NCI-H1930 (cell line): ENCODE measurements at regions not wholly inside any gene's neighbourhood (a gene's known extent, or its start where the extent isn't known, plus 50 kb on each side); places are given as distances from the start of the nearest gene placed in this dataset.
"Not testable (repeated sequence)": the region's sequence is repeated elsewhere in the genome, so short reads cannot be mapped to it uniquely, and the experiment has no call there.

Source experiments
- DNase-seq, 2 experiments: peaks; one replicate each; lab custom pipeline; 2025; lab: John Stamatoyannopoulos, UW

GRCh38 chr13:107819071-107819470 lies 396.3 kb downstream of the LIG4 start:
- DNase-seq = no peak

- DNase-seq = no peak
These were observed 397.6 kb downstream of the LIG4 start for GRCh38 chr13:107817647-107818287.

DNA sequence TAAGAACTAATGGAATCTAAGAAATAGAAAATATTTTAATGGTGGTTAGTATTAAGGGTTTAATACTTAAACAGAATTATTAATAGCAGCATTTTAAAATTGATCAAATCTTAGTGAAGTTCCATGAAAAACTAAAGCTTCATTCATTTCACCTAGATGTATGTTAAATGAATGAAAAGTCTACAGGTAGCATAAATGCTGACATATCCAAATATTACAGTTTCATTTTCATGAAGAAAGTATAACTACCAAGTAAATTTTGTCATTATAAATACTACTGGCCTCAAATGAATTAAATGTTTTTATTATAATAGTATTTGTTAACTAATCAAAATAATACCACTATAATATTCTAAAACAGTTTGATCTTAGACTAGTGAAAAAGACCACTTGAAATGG lies 403.3 kb downstream of the LIG4 start:
- DNase-seq = no peak

DNA sequence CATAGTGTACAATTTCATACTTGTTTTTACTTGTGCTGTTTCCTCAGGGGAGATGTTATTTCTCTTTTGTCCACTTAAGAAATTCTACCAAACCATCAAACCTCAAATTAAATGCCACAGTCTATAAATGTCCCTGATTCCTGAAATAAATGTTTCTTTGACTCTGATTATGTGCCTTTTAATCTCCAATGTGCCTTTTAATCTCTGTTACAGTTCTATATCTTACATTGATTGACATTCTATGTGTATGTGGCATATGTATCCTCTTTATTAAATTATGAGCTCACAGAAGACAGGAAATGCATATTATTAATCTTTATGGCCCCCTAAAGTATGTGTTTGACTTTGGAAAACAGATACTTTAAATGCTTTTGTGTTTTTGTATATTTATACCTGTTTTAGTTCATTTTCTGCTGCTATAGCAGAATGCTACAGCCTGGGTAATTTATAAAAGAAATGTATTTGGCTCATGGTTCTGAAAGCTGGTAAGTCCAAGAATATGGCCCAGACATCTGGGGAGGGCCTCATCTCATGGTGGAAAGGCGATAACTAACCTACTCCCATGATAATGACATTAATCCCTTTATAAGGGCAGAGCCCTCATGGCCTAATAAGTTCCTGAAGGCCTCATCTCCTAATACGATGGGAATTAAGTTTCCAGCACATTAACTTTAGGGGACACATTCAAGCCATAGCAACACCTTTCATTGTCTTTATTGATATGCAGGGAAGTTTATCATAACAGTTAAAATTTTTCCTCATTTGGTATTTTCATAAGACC lies 403.9 kb downstream of the LIG4 start:
- DNase-seq = no peak

DNA sequence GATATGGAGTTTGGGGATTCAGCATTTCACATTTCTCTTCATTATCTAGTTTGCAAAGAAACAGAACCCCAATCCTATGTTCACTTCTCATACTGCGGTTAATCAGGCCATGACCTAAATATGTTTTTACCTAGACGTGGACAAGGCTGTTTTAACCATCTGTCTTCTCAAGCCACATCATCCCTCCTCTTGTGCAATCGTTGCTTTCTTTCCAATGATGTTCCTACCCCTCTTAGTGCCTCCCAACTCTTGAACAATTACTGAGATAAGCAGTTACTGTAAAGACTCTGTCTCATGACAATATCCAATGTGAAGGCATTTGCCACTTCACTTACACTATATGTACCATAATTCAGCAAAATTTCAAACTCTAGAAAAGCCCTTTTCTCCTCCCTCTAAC lies 406.2 kb downstream of the LIG4 start:
- no peak for DNase-seq

- DNase-seq = no peak
These were observed 406.9 kb downstream of the LIG4 start for GRCh38 chr13:107808389-107808788.

- peak; percentile 92 to 93 for DNase-seq
These were observed 407.8 kb downstream of the LIG4 start for GRCh38 chr13:107807306-107808073.

GRCh38 chr13:107806726-107807125 lies 408.6 kb downstream of the LIG4 start:
- no peak for DNase-seq

GRCh38 chr13:107803822-107804495 lies 411.4 kb downstream of the LIG4 start:
- no peak for DNase-seq

DNA sequence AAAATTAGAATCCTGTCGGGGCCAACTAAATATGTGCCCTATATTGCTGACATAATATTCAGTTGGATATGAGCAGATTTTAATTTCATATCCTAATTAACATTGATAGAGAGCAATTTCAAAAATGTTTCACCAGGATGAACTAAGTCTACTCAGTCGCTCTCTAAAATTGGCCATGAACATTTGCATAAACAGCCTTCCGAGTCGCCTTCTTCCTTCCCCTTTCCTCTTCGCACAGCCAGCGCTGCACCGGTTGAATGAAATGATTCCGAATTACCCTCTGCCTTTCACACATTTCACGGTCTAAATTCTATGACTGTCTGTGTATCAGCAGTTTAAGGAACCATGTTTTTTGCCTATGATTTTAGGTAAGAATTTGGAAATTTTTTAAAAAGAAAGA lies 413.7 kb downstream of the LIG4 start:
- DNase-seq = no peak

- no peak for DNase-seq
These were observed 416.3 kb downstream of the LIG4 start for GRCh38 chr13:107799001-107799400.

DNA sequence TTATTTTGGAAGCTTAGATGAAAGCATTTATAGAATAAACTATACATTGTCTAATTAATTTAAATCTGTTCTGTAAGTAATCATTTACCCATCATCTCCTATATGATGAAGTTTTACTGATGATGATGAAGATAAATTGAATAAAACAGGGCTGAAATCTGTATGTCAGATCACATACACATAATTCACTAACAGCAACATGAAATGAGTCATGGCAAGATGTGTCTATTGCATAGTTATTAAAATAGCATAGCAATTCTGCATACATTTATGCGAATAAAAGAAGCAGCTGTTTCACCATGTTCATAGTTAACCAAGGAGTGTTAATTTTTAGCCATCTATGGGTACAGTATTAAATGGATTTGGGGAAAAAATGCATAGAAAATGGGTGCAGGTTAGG lies 424.9 kb downstream of the LIG4 start:
- no peak for DNase-seq

DNA sequence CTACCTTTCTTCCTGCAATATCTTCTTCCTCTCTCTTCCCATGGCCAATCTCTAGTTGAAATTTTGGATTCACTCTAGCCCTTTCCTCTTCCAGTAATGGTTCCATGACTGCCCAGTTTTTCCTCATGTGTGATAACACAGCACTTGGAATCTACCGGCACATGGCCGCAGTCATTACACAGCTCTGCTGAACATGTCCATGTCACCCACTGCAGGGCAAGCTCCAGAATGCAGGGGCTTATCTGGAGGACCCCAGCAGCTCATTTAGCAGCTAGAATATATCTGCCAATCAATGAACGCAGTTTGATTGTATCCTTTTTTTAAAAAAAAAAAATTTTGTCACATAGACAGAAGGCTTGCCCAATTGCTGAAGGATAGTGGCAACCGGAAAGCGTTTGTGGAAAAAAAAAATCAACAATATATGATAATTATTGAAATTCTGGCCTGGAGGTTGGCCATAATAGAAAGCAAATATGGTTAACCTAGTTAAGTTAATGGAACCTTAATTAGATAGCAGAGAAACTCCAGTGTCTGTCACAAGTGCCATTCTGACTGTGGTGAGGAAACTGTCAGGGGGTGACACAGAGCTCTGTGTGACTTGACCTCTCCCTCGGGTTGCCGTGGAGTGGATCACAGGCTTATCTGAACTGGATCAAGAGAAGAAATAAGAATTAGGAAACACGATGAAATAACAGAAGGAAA lies 426.7 kb downstream of the LIG4 start:
- no peak for DNase-seq

- not testable (repeated sequence) for DNase-seq
These were observed 432.7 kb downstream of the LIG4 start for GRCh38 chr13:107782646-107783045.

DNA sequence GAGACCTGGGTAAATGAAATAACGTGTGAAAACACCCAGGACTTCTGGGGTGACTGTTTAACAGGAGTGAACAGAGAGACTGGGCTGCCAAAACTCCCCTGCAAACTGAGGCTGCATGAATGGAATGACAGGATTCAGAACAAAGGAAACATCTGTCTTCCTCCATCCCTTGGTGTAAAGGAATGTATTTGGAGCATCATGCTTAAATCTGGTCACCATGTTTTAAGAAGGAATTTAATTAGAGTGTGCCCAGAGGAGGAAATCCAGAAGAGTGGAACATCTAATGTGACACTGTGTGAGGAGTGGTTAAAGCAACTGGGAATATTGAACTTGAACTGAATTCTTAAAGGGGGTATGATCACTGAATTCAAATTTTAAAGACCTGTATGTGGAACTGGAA lies 437.2 kb downstream of the LIG4 start:
- DNase-seq = no peak

DNA sequence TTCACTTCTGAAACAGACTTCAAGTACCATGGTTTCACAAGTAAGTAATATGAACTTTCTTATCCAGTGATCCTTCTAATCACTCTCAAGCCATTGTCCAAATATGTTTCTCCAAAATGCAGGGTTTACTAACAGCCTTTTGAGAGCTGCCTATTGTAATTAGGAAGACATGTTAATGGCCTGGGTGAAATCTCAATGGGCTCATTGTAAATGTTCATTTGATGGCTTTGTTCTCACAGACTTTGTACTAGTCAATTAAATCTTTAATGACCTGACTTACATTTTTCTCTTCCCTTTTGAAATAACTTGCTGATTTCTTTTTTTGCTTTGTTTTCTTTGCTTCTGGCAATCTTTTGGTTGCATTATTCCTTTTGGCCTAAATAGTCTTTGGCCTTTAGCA lies 444.8 kb downstream of the LIG4 start:
- no peak for DNase-seq

GRCh38 chr13:107767119-107767518 lies 448.2 kb downstream of the LIG4 start:
- peak; percentile 58 to 66 for DNase-seq

- peak; percentile 99 for DNase-seq
These were observed 449.5 kb downstream of the LIG4 start for GRCh38 chr13:107765724-107766401.

GRCh38 chr13:107764046-107764445 lies 451.3 kb downstream of the LIG4 start:
- no peak for DNase-seq

- no peak for DNase-seq
These were observed 461.6 kb downstream of the LIG4 start for GRCh38 chr13:107753748-107754147.

- DNase-seq = no peak
These were observed 462.0 kb downstream of the LIG4 start for GRCh38 chr13:107753291-107753690.
